GM23338 (cell line): ENCODE measurements at regions not wholly inside any gene's neighbourhood (a gene's known extent, or its start where the extent isn't known, plus 50 kb on each side); places are given as distances from the start of the nearest gene placed in this dataset.

ENCODE experiments used
- ATAC-seq: fragments of 200-7000 bp; cut with Tn5 transposase; 3 replicates; pipeline ENCODE4 v1.9.1; 2020
- DNase-seq: peaks from one replicate; pipeline ENCODE4 v3.0.0-alpha.2; 2015; ENCODE audit warnings: low spot score
- H2AFZ ChIP-seq: fragments of 200-600 bp; sonication (generic); 2 replicates; pipeline ENCODE4 v1.8.0; 2016; ENCODE audit warnings: antibody characterized with exemption, mild to moderate bottlenecking, moderate library complexity
- H3F3A ChIP-seq: fragments of 200-600 bp; sonication (generic); replicated peaks from 2 replicates; pipeline ENCODE4 v1.8.0; 2017; ENCODE audit warnings: antibody characterized with exemption, mixed run types, low read depth
- H3K27ac ChIP-seq: fragments of 200-600 bp; sonication (generic); 2 replicates; pipeline ENCODE4 v1.6.1; 2016; ENCODE audit warnings: low read depth
- H3K27me3 ChIP-seq: fragments of 200-600 bp; sonication (generic); 2 replicates; pipeline ENCODE4 v1.8.0; 2016; ENCODE audit warnings: mild to moderate bottlenecking, mixed run types, moderate library complexity; ENCODE audit not compliant: insufficient read depth
- H3K36me3 ChIP-seq: fragments of 200-600 bp; sonication (generic); 2 replicates; pipeline ENCODE4 v1.8.0; 2016; ENCODE audit warnings: mild to moderate bottlenecking; ENCODE audit not compliant: insufficient read depth
- H3K4me1 ChIP-seq: fragments of 200-600 bp; sonication (generic); 2 replicates; pipeline ENCODE4 v1.8.0; 2016; ENCODE audit warnings: mild to moderate bottlenecking, moderate library complexity; ENCODE audit not compliant: insufficient read depth
- H3K4me2 ChIP-seq: fragments of 200-600 bp; sonication (generic); 2 replicates; pipeline ENCODE4 v1.7.1; 2017; ENCODE audit warnings: mixed run types
- H3K4me3 ChIP-seq: fragments of 200-600 bp; sonication (generic); 2 replicates; pipeline ENCODE4 v1.6.1; 2016; ENCODE audit warnings: mixed run types
- H3K79me2 ChIP-seq: fragments of 200-600 bp; sonication (generic); replicated peaks from 2 replicates; pipeline ENCODE4 v1.8.0; 2017; ENCODE audit warnings: mild to moderate bottlenecking; ENCODE audit not compliant: insufficient read depth
- H3K9me2 ChIP-seq: fragments of 200-600 bp; sonication (generic); 2 replicates; pipeline ENCODE4 v1.8.0; 2017; ENCODE audit not compliant: insufficient read depth
- H4K20me1 ChIP-seq: fragments of 200-600 bp; sonication (generic); replicated peaks from 2 replicates; pipeline ENCODE4 v1.8.0; 2017; ENCODE audit warnings: mild to moderate bottlenecking; ENCODE audit not compliant: insufficient read depth
- H3K27ac Mint-ChIP-seq: 2 replicates; pipeline ENCODE4 v1.8.0; 2020; ENCODE audit warnings: inconsistent platforms, mild to moderate bottlenecking, moderate library complexity, mixed read lengths
- H3K27me3 Mint-ChIP-seq: 3 replicates; pipeline ENCODE4 v1.8.0; 2022; ENCODE audit warnings: low read depth, mild to moderate bottlenecking, moderate library complexity, mixed read lengths, inconsistent platforms; ENCODE audit not compliant: insufficient read depth, poor library complexity
- H3K36me3 Mint-ChIP-seq: 3 replicates; pipeline ENCODE4 v1.8.0; 2021; ENCODE audit warnings: low read depth, mild to moderate bottlenecking, inconsistent platforms, moderate library complexity, mixed read lengths
- H3K4me1 Mint-ChIP-seq: 3 replicates; pipeline ENCODE4 v1.8.0; 2020; ENCODE audit warnings: mild to moderate bottlenecking, inconsistent platforms, mixed read lengths
- H3K4me3 Mint-ChIP-seq: 3 replicates; pipeline ENCODE4 v1.8.0; 2021; ENCODE audit warnings: moderate library complexity, mild to moderate bottlenecking, inconsistent platforms, mixed read lengths
- H3K9me3 Mint-ChIP-seq: 3 replicates; pipeline ENCODE4 v1.8.0; 2020; ENCODE audit warnings: moderate library complexity, mild to moderate bottlenecking, inconsistent platforms, mixed read lengths
- CREB1 ChIP-seq: fragments of 250-450 bp; sonication (Bioruptor Pico); IDR thresholded peaks from 2 replicates; pipeline ENCODE4 v1.5.0; 2020; ENCODE audit warnings: low read depth, mild to moderate bottlenecking, moderate library complexity
- CTCF ChIP-seq, 2 experiments: fragments of 200-600 bp in 1 of 2; sonication (generic) in 1 of 2; conservative IDR thresholded peaks; 2 replicates each; pipeline versions ENCODE4 v1.5.1 to v1.6.1; 2016 to 2017; ENCODE audit warnings: antibody characterized with exemption in 2 of 2, low read depth in 2 of 2, mild to moderate bottlenecking in 2 of 2, moderate library complexity in 1 of 2
- ETS1 ChIP-seq: IDR thresholded peaks from 2 replicates; pipeline ENCODE4 v1.6.1; 2016; ENCODE audit warnings: antibody characterized with exemption
- EZH2phosphoT487 ChIP-seq: fragments of 200-600 bp; sonication (generic); IDR thresholded peaks from one replicate; pipeline ENCODE4 v1.8.1; 2018; ENCODE audit warnings: antibody characterized with exemption; ENCODE audit not compliant: unreplicated experiment
- JUNB ChIP-seq: IDR thresholded peaks from one replicate; pipeline ENCODE4 v1.6.1; 2016; ENCODE audit warnings: antibody characterized with exemption; ENCODE audit not compliant: unreplicated experiment
- NANOG ChIP-seq: IDR thresholded peaks from 2 replicates; pipeline ENCODE4 v1.6.1; 2016; ENCODE audit warnings: antibody characterized with exemption, borderline replicate concordance
- ZNF114 ChIP-seq: fragments of 250-450 bp; sonication (Bioruptor Pico); IDR thresholded peaks from 2 replicates; pipeline ENCODE4 v1.5.0; 2020; ENCODE audit warnings: mild to moderate bottlenecking, moderate library complexity
- ZNF462 ChIP-seq: fragments of 250-450 bp; sonication (Bioruptor Pico); IDR thresholded peaks from 2 replicates; pipeline ENCODE4 v1.5.0; 2020; ENCODE audit warnings: mild to moderate bottlenecking, moderate library complexity

GRCh38 chr17:15157051-15157450 is 108.1 kb downstream of the PMP22 start (continued):
- TF ChIP-seq ETS1 (no peak), ZNF462 (CRISPR knock-in tag) (no peak), EZH2phosphoT487 (no peak)

- H3K27me3 ChIP-seq = no peaks in the 10 kb centered on the region
- ATAC-seq (no peak), DNase-seq (no peak)
- no peak for TF ChIP-seq ETS1
- no peak for TF ChIP-seq EZH2phosphoT487
- no peak for TF ChIP-seq CREB1
- no peak for TF ChIP-seq CTCF (conservative IDR thresholded peaks at IDR 0.05; ENCODE audit: low read depth in 2 of 2)
- TF ChIP-seq JUNB = no peak
- TF ChIP-seq ZNF114 (CRISPR knock-in tag) = no peak
- TF ChIP-seq NANOG = no peak
- H3F3A ChIP-seq = no peaks in the 10 kb centered on the region
- H3K4me1 Mint-ChIP-seq = peaks cover 3% of the 10 kb centered on the region; the same call in 2 of the 3 replicates
- no peaks in the 10 kb centered on the region for H3K79me2 ChIP-seq
- H3K4me3 ChIP-seq = no peak overlapping the region
- H2AFZ ChIP-seq = peak overlapping the region; percentile 1; the same call in 1 of the 2 replicates
- H3K9me2 ChIP-seq = peaks cover 13% of the 10 kb centered on the region; the same call in 1 of the 2 replicates
- H3K27me3 Mint-ChIP-seq = no peaks in the 10 kb centered on the region
- no peaks in the 10 kb centered on the region; the same call in 2 of the 3 replicates for H3K9me3 Mint-ChIP-seq
- H3K36me3 Mint-ChIP-seq = no peaks in the 10 kb centered on the region
- no peak overlapping the region for H3K27ac ChIP-seq
- H3K4me3 Mint-ChIP-seq = no peak overlapping the region
- 0 out of 2 replicates have a peak, but pooled peaks cover 3% of the 10 kb centered on the region for H3K4me1 ChIP-seq
- H3K36me3 ChIP-seq = no peaks in the 10 kb centered on the region
- H3K4me2 ChIP-seq = no peak overlapping the region
- H3K27ac Mint-ChIP-seq = no peak overlapping the region
- H4K20me1 ChIP-seq = no peaks in the 10 kb centered on the region
Measured at GRCh38 chr17:15154618-15155017, 110.5 kb downstream of the PMP22 start.
